Breast epithelium (tissue), 4 donors: ENCODE measurements at regions not wholly inside any gene's neighbourhood (a gene's known extent, or its start where the extent isn't known, plus 50 kb on each side); places are given as distances from the start of the nearest gene placed in this dataset.
"Not testable (repeated sequence)": the region's sequence is repeated elsewhere in the genome, so short reads cannot be mapped to it uniquely, and the experiment has no call there.

ENCODE experiments used
- DNase-seq, 2 donors: peaks; one replicate each; pipeline ENCODE4 v3.0.0-alpha.2; 2019; ENCODE audit warnings: low spot score in 2 of 2
- H3K27ac ChIP-seq, 2 donors: fragments of 200-600 bp; sonication (generic) in 1 of 2; one replicate each; pipeline ENCODE4 v1.5.1; 2016 to 2019; ENCODE audit warnings: mild to moderate bottlenecking in 1 of 2
- H3K27me3 ChIP-seq, 2 donors: fragments of 200-600 bp; sonication (generic) in 1 of 2; one replicate each; pipeline versions ENCODE4 v1.5.1 to v1.6.0; 2017 to 2019; ENCODE audit warnings: control low read depth in 1 of 2, mild to moderate bottlenecking in 1 of 2
- H3K36me3 ChIP-seq: fragments of 200-600 bp; one replicate; pipeline ENCODE4 v1.5.1; 2019
- H3K4me1 ChIP-seq, 2 donors: fragments of 200-600 bp; sonication (generic); one replicate each; pipeline ENCODE4 v1.5.1; 2016 to 2019; ENCODE audit warnings: control low read depth in 1 of 2
- H3K4me3 ChIP-seq, 3 donors: fragments of 200-600 bp; sonication (generic); 1 replicate in 2 of 3; 2 replicates in 1 of 3; pipeline ENCODE4 v1.5.1; 2016 to 2019; ENCODE audit warnings: mild to moderate bottlenecking in 3 of 3, moderate library complexity in 2 of 3
- H3K9me3 ChIP-seq, 2 donors: fragments of 200-600 bp; sonication (generic) in 1 of 2; one replicate each; pipeline ENCODE4 v1.5.1; 2016 to 2019; ENCODE audit warnings: control low read depth in 1 of 2
- POLR2A ChIP-seq: fragments of 450-650 bp; IDR thresholded peaks from one replicate; pipeline ENCODE4 v1.6.1; 2016; ENCODE audit warnings: antibody characterized with exemption, mild to moderate bottlenecking, moderate library complexity
- POLR2AphosphoS5 ChIP-seq, 3 donors: sonication (generic); formaldehyde crosslinking; IDR thresholded peaks; one replicate each; pipeline ENCODE4 v1.6.1; 2017; ENCODE audit warnings: antibody characterized with exemption in 3 of 3
- intact Hi-C: fragments of 100-400 bp; cut with DNase I; formaldehyde crosslinking; loops from one replicate; pipeline ENCODE4 v1.15.1; 2023; ENCODE audit warnings: low total_unique reads
- TF ChIP-seq, protein P1 (sequence below), 3 donors: fragments of 450-650 bp; IDR thresholded peaks; one replicate each; pipeline ENCODE4 v1.5.1; 2016 to 2017; ENCODE audit warnings: antibody characterized with exemption in 3 of 3, mild to moderate bottlenecking in 3 of 3, moderate library complexity in 3 of 3

DNA sequence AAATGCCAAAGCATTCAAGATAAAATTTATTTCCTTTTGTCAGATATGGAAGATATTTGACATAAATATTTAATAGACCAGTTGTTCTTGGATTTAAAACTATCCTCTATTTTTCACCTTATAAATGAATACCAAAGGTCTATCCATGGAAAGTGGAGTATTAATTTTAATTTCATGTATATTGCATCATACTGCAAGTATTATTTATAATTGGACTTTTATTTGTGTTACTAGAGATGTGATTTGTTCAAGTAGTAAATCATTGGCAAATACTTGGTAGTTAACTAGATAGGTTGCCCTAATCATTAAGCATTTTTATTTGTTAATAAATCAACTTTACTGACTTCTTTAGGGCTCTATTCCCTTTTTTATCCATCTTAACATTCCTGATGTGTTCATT is 98.1 kb downstream of the CDC14C start:
- no peak overlapping the region for H3K4me3 ChIP-seq
- no peak for DNase-seq
- intact Hi-C loops: no loop called here
- H3K4me1 ChIP-seq: no peaks in the 10 kb centered on the region
- no peaks in the 10 kb centered on the region for H3K9me3 ChIP-seq
- TF ChIP-seq, protein P1, sequence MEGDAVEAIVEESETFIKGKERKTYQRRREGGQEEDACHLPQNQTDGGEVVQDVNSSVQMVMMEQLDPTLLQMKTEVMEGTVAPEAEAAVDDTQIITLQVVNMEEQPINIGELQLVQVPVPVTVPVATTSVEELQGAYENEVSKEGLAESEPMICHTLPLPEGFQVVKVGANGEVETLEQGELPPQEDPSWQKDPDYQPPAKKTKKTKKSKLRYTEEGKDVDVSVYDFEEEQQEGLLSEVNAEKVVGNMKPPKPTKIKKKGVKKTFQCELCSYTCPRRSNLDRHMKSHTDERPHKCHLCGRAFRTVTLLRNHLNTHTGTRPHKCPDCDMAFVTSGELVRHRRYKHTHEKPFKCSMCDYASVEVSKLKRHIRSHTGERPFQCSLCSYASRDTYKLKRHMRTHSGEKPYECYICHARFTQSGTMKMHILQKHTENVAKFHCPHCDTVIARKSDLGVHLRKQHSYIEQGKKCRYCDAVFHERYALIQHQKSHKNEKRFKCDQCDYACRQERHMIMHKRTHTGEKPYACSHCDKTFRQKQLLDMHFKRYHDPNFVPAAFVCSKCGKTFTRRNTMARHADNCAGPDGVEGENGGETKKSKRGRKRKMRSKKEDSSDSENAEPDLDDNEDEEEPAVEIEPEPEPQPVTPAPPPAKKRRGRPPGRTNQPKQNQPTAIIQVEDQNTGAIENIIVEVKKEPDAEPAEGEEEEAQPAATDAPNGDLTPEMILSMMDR (IDR thresholded peaks at IDR 0.05): no peak
- TF ChIP-seq POLR2A (no peak), POLR2AphosphoS5 (IDR thresholded peaks at IDR 0.05) (no peak)
- H3K27ac ChIP-seq: no peak overlapping the region
- no peaks in the 10 kb centered on the region for H3K36me3 ChIP-seq
- H3K27me3 ChIP-seq: no peaks in the 10 kb centered on the region

DNA sequence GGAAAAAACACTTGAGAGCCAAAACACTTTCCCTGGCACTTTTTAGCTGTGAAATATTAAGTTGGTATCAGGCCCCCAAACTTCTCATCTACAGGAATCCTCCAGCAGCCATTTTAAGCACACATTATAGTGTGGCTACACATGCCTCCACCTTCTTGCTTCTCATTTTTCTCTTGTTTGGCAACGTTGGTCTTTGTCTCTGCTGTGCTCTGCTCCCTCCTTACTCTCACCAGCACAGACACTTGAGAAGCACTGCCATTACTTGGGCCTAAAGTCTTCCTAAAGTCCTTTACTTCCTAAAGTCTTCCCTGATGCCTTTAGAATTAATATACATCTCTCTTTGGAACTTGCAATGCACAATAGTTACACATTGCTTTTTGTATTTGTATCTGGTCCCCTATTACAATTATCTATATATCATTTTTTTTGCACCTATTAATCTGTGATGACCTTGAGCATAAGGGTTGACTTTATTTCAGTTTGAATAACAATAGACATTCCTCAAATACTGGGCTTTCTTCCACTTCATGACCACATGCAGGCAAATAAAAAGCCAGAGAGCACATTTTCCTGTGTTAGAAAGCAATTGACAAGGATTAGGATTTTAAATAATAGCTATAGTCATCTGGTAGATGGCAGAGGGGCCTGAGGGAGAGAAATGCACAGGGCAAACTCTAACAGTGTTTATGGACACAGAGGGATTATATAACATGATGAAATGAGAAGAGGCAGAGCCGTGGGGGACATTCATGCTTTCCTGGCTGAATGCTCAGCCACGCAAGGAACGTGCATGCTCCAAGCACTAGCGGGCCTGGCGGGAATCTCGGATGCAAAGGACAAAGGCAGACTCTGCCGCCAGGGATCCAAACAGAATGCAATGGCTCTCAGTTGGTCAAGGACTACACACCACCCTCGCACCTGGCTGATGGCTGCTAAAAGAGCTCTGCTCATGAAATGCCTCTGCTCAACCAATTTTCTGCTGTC is 99.3 kb downstream of the CDC14C start:
- Histone ChIP-seq H3K27ac (no peak overlapping the region), H3K4me3 (no peak overlapping the region), H3K9me3 (no peaks in the 10 kb centered on the region), H3K27me3 (no peaks in the 10 kb centered on the region), H3K4me1 (no peaks in the 10 kb centered on the region), H3K36me3 (no peaks in the 10 kb centered on the region)
- DNase-seq: no peak
- TF ChIP-seq POLR2A: no peak
- no peak for TF ChIP-seq POLR2AphosphoS5 (IDR thresholded peaks at IDR 0.05)
- TF ChIP-seq, protein P1 (IDR thresholded peaks at IDR 0.05): no peak
- intact Hi-C loops: no loop called here

DNA sequence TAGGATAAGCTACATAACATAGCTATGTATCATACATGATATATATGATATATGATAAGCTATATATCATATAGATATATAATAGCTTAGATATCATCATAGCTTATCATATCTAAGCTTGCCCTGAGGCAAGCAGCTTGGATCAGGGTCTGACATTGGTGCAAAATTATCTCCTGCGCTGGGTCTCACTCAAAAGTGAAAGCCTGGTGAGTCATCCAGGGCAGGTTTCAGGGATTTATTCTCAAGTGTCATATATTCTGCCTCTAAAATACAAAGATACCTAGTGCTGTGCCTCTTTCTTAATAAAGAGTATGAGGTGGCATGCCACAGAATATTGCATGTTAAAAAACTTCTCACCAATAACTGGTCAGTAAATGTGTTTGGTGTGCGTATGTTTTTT is 105.9 kb downstream of the CDC14C start:
- H3K4me1 ChIP-seq: no peaks in the 10 kb centered on the region
- DNase-seq: no peak
- no peak overlapping the region for H3K27ac ChIP-seq
- intact Hi-C loops: no loop called here
- TF ChIP-seq POLR2AphosphoS5 (IDR thresholded peaks at IDR 0.05) (no peak), POLR2A (no peak)
- TF ChIP-seq, protein P1 (IDR thresholded peaks at IDR 0.05): no peak
- H3K4me3 ChIP-seq: no peak overlapping the region
- no peaks in the 10 kb centered on the region for H3K27me3 ChIP-seq
- peaks cover 5% of the 10 kb centered on the region for H3K36me3 ChIP-seq
- no peaks in the 10 kb centered on the region for H3K9me3 ChIP-seq

DNA sequence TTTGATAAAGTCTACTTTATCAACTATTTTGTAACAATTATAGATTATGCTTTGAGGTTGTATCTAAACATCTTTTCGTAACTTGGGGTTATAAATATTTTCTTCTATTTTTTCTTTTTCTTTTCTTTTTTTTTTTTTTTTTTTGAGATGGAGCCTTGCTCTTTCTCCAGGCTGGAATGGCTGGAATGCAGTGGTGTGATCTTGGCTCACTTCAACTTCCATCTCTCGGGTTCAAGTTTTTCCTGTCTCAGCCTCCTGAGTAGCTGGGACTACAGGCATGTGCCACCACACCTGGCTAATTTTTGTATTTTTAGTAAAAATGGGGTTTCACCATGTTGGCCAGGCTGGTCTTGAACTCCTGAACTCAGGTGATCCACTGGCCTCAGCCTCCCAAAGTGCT is 108.8 kb downstream of the CDC14C start:
- H3K27me3 ChIP-seq, H3K36me3 ChIP-seq, intact Hi-C loops, H3K4me3 ChIP-seq, H3K9me3 ChIP-seq, H3K27ac ChIP-seq, DNase-seq, H3K4me1 ChIP-seq: not testable (repeated sequence)

DNA sequence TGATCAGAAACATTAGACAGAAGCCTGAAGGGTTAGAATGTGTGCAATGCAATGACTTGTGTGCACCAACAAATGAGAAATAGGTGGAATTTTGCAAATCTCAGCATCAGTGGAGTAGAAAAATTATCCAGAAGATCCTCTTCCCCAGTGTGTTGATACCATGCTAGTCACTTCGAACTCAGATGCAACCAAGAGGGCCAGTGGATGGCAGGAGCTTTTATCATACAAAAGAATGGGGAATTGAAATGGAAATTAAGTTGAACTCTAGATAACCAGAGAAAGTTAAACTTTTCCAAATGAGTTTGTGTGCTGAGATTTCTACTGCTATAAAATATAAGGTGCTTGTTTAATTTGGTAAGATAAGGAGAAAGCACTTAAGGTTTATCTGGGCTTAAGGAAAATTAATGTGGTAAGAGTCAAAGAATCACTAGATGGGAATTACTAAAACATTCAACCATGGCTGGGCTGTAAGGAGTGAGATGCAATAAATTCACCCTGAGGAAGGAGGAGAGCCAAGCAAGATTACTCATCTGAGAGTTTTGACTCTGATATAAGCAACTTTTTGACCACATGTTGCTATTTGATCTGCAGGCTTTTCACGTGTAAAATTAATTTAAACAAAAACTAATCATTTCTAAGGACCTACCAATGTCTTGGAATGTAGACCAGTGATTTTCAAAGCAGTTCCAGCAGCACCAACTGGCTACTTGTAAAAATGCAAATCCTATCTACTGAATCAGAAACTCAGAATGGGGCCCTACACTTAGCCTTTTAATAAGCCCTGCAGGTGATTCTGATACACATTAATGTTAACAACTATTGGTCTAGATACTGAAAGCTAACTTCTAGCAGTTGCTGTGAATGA is 113.2 kb downstream of the CDC14C start:
- intact Hi-C loops: no loop called here

More for the DNA sequence above, 113.2 kb downstream of the CDC14C start:
- H3K9me3 ChIP-seq: no peaks in the 10 kb centered on the region
- H3K27me3 ChIP-seq: no peaks in the 10 kb centered on the region
- no peak for TF ChIP-seq POLR2AphosphoS5 (IDR thresholded peaks at IDR 0.05)
- no peak for TF ChIP-seq POLR2A
- TF ChIP-seq, protein P1 (IDR thresholded peaks at IDR 0.05): no peak
- peaks cover 7% of the 10 kb centered on the region for H3K36me3 ChIP-seq
- H3K4me3 ChIP-seq: no peak overlapping the region
- H3K4me1 ChIP-seq: no peaks in the 10 kb centered on the region
- H3K27ac ChIP-seq: no peak overlapping the region
- no peak for DNase-seq
